H54 (cell line): ENCODE measurements at regions not wholly inside any gene's neighbourhood (a gene's known extent, or its start where the extent isn't known, plus 50 kb on each side); places are given as distances from the start of the nearest gene placed in this dataset.

ENCODE experiments used
- DNase-seq: peaks from one replicate; pipeline ENCODE4 v3.0.0; 2011; ENCODE audit warnings: low spot score, mixed read lengths; ENCODE audit not compliant: insufficient read length
- FAIRE-seq: peaks from 3 replicates; lab custom pipeline; 2011; peaks lifted over from hg19 to GRCh38; lab: Jason Lieb, UNC
- POLR2A ChIP-seq: IDR thresholded peaks from 2 replicates; pipeline ENCODE4 v1.6.1; 2011; ENCODE audit warnings: low read depth, mild to moderate bottlenecking, low read length

DNA sequence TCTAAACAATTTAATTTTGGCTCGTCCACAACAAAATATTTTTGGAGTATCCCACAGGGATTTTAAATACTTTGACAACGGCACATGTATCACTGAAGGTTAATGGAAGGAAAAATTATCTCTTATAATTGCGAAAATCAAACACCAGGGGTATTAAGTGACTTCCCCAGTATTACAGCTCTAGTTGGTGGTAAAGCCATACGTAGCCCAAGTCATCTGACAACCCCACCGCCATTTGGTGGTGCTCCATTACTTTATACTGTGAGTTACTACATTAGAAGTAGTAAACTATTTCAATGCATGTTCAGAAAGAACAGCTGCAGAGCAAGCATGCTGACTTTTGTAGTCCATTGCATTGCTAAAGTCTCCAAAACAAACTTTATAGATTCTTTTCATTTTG lies 179.7 kb downstream of the HGF start:
- FAIRE-seq (no peak), DNase-seq (no peak)
- no peak for TF ChIP-seq POLR2A

DNA sequence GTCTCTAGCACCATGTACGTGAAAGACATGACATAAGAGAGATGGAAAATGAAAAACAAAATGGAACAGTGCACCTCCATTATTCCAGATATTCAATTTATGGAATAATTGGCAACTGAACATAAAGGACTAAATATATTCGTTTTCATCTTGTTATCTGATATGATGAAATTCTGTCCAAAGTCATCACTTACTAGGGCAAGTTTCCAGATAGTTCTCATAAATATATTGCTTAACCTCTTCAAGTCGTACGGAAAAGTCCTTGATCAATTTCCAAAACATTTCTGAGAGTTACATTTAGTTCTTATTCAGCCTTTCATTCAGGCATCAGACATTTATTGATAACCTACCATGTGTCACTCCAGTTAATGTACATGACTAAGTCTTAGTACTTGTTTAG lies 185.2 kb downstream of the HGF start:
- no peak for TF ChIP-seq POLR2A
- FAIRE-seq (no peak), DNase-seq (no peak)

DNA sequence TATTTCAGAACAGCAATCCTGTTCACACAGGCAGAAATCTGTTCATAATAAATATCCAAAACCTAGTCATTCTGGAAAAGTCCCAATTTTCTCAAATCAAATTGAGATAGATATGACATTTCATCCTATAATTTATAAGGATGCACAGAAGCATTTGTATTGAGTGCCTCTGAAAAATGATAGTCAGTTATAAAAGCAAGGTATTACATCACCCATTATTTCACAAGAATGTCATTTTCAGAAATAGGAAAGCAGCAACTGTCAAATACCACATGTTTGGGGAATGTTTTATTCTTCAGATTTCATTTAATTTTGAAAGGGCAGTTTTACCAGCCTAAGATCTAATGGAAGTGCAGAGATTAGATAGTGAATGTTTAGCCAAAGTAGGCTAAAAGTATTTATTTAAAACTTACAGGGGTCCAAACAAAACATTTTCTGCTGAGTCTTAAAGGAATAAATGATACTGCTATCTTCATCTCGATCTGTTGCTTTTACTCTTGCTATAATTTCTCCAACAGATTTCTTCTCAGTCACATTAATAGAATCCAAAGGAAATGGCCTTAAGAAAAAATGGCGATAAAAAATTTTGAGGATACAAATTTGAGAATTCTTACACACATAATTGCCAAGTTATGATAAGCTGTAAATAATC lies 185.8 kb downstream of the HGF start:
- TF ChIP-seq POLR2A, result no peak
- FAIRE-seq (no peak), DNase-seq (no peak)

DNA sequence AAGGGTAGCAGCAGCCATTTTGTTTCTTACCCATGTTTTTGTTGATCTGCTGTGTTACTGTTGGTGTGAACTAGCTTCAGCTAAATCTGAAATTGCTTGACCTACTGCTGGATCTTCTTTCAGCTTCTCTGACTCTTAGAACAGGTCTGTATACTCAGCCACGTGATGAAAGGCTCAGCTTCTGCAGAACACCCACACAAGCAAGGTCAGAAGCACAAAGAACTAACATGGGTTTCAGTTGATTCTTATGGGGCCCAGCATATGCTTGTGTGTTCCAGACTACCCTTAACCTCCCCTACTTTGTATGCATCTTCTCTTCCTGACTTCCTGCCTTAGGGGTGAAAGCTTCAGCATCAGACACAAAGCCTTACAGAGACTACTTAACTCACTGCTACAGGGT lies 186.8 kb downstream of the HGF start:
- FAIRE-seq (no peak), DNase-seq (no peak)
- TF ChIP-seq POLR2A, result no peak

DNA sequence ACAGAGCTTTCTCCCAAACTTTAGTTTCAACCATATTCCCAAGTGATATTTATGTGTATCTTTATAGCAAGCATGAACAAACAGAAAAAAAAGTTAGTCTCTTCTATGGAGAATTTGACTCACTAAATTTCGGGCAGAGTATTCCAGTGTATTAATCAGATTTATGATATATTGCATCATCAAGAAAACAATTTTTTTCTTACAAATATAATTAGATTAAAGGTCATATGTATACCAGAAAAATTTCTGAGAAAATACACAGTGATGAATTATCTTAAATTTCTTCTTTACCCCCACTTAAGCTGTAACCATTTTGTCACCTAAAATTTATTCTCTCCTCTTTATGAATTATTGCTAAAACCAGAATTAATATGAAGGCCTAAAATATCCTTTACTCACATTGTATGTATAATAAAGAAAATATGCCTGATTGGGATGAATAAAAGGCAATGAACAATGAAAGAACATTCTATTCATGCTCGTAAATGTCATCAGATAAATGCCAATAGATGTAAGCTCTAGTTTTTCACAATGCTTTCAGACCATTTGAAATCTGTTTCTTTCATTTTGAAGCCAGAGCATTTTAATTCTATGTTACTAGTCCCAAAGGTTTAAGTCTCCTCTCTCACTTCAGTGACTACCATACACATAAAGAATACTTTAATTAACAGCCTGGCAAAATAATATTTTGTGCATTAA lies 192.1 kb downstream of the HGF start:
- FAIRE-seq (no peak), DNase-seq (no peak)
- no peak for TF ChIP-seq POLR2A

DNA sequence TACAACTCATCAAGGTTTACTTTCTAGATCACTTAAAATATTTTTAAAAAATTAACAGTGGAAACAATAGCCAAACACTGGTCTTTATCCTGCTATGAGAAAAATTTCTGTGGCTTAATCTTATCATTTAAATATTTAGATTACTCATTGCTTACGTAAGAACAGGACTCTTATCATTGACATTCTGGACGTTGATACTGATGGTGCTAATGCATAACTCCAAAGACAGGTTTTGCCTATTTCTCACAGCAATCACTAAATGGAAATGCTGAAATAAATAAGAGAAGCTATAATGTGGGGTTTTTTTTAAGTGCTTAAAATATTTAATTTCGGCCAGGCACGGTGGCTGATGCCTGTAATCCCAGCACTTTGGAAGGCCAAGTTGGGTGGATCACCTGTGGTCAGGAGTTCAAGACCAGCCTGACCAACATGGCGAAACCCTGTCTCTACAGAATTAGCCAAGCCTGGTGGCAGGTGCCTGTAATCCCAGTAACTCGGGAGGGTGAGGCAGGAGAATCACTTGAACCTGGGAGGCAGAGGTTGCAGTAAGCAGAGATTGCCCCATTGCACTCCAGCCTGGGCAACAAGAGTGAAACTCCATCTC lies 195.0 kb downstream of the HGF start:
- no peak for DNase-seq
- FAIRE-seq, result no peak
- TF ChIP-seq POLR2A, result no peak

DNA sequence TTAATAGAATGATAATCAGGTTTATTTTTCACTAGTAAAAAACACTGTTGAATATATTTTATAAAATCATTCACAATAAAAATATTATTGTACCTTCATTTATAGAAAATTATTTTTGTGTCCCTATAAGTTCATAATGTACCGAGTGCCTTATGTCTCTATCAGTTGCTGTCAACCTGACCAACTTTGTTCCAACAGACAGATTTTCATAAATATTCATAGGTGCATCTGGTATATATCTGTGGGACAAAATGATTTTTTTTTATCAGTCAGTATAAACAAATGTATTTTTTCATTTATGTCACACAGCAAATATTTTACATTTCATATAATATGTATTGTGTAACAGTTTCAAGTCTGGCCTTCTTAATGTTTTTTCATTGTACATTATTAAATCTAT lies 195.9 kb downstream of the HGF start:
- FAIRE-seq, result no peak
- TF ChIP-seq POLR2A, result no peak

DNA sequence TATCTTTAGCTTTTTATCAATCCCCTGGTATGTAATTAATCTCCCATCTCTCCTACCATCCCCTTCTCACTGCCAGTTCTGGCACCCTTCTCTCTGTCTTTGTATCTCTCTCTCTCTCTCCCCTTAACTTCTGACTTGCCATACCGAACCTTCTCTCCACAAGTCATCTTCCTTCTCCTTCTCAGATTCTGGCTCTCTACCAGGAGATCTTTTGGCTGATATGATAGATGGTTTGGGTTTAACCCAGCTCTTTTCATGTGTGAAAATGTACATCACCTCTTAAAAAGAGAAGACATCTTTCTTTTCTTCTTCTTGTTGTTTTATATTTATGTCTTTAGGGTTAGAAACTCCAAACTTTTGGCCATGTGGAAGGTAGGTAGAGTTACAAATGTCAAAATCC lies 196.7 kb downstream of the HGF start:
- no peak for DNase-seq
- no peak for TF ChIP-seq POLR2A
- no peak for FAIRE-seq

More for the DNA sequence above, 195.9 kb downstream of the HGF start:
- no peak for DNase-seq

DNA sequence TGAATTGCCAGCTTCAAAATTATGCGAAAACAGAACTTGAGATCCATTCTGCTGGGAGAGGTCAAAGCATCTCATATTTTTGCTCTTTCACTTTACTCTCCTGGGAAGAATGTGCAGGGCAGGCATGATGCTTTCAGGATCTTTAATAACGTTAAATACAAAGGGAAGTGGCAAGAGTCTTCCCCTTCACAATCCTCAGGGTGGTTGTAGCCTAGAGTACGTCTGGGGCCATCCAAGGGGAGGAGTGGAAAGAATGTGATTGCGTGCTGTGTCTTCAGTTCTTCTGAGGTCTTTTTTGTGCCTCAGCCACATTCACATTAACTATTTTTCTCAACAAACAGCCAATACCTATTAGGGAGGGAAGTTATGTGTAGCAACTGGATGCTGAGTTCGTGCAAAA lies 207.3 kb downstream of the HGF start:
- TF ChIP-seq POLR2A, result no peak
- FAIRE-seq (no peak), DNase-seq (no peak)

DNA sequence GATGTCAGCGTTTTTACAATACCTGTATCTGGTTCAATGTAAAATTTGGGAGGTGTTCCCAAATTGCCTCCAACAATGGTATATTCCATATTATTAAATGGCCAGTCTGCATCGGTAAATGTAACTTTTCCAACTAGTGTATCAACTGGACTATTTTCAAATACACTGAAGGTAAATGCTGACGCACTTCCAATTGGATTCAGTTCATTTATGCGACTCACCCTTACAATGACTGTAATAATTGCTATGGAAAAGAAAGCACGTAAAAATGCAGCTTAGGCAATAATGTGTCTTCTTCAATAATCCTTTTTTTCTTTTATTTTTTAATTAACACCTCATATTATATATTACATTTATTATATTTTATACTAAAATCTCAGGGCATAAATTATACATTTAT lies 209.1 kb downstream of the HGF start:
- DNase-seq (no peak), FAIRE-seq (no peak)
- no peak for TF ChIP-seq POLR2A

DNA sequence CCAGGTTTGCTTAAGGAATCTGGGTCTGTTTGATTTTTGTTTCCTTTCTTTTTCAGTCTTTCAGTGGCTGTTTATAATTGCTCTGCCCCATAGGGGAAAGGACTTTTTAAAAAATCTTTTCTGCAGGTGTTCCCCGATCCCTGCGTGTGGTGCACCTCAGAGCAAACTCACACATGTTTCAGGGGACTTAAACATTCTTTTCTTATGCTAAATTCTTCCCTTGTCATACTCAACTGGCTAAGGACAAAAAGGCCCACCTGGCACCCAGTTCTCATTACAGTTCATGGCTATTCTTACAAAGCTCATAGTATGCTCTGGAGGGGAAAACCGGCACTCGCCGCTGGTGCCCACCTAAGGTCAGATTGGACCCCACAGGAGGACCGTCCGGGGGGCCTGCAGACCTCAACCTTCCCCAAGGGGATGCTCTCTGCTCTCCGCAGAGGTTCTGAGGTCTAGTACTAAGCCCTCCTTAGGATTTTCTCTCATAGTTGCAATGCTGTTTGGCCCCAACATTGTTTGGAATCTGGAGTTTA lies 220.3 kb downstream of the HGF start:
- no peak for TF ChIP-seq POLR2A
- no peak for FAIRE-seq
- no peak for DNase-seq

DNA sequence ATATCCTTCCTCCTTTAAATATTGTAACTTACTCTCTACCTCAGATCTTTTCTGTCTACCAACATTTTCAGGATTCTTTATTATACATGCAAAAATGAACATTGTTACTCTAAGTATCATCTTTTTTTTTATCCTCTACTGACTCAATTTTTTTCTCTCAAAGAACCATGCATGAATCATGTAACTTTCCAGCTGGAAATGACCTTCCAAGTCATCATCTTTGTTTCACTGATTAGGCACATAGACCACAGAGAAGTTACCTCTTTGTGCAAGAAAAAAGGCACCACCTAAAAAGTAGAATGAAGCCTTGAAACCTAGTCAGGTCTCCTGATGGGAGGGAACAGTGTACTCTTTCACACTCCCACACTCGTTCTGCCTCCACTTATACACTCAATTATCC lies 234.9 kb downstream of the HGF start:
- FAIRE-seq (no peak), DNase-seq (no peak)
- no peak for TF ChIP-seq POLR2A

DNA sequence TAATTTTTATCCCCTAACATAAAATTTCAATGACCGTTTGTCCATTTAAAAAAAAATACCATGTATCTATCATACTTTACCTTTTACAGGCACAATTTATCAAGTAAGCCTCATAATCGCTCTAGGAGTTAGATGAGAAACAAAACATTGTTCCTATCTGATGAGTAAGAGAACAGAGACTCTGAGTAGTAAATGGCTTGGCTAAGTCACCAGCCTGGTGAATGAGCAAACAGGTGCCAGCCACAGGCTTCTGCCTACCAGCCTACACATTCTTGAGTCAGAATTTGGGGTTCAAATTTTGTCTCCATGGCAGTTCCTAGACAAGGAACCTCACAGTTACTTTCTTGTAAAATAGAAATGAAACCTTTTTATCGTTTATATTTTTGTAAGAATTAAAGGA lies 235.4 kb downstream of the HGF start:
- DNase-seq, result no peak
- FAIRE-seq, result no peak
- TF ChIP-seq POLR2A, result no peak

DNA sequence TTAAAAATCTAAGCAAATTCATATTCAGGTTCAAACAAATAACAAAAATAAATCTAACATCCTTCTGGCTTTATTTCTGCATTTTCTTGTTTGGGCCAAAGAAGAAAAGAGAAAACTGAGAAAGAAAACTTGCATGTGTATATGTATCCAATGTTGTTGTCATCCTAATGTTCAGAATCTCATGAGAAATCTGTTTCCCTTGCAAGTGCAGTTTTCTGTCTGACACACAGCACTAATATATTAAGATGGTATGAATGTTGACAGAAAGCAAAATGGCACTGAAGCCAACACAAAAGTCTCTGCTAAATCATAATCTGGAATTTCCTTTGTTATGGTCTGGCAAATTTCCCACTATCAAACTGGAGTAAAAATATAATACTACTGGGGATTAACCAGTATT lies 235.9 kb downstream of the HGF start:
- FAIRE-seq (no peak), DNase-seq (no peak)
- TF ChIP-seq POLR2A, result no peak
